HEK293T (cell line): ENCODE measurements at regions not wholly inside any gene's neighbourhood (a gene's known extent, or its start where the extent isn't known, plus 50 kb on each side); places are given as distances from the start of the nearest gene placed in this dataset.

ENCODE experiments used
- CTCF ChIA-PET: fragments of 350-600 bp; formaldehyde crosslinking; extraction: SDS; loops from one replicate; lab custom pipeline; 2021; ENCODE audit warnings: antibody characterized with exemption, inconsistent platforms; lab: Yijun Ruan, JAX
- POLR2A ChIA-PET: fragments of 350-600 bp; formaldehyde crosslinking; extraction: SDS; loops from one replicate; lab custom pipeline; 2020; ENCODE audit warnings: antibody characterized with exemption, inconsistent platforms; lab: Yijun Ruan, JAX
- DNase-seq: peaks from one replicate; pipeline ENCODE4 v3.0.0; 2012; ENCODE audit warnings: mixed read lengths; ENCODE audit errors: extremely low spot score
- ARNT ChIP-seq: fragments of 450-650 bp; IDR thresholded peaks from 2 replicates; pipeline ENCODE4 v1.6.1; 2017; ENCODE audit warnings: mild to moderate bottlenecking
- BHLHE40 ChIP-seq: fragments of 450-650 bp; IDR thresholded peaks from 2 replicates; pipeline ENCODE4 v1.6.1; 2016; ENCODE audit warnings: mild to moderate bottlenecking, moderate library complexity, borderline replicate concordance
- CTBP1 ChIP-seq: fragments of 450-650 bp; IDR thresholded peaks from 2 replicates; pipeline ENCODE4 v1.6.1; 2016; ENCODE audit warnings: borderline replicate concordance
- ELF4 ChIP-seq: fragments of 450-650 bp; IDR thresholded peaks from 2 replicates; pipeline ENCODE4 v1.6.1; 2017; ENCODE audit warnings: antibody characterized with exemption
- FOXA1 ChIP-seq: fragments of 450-650 bp; IDR thresholded peaks from 2 replicates; pipeline ENCODE4 v1.6.1; 2016; ENCODE audit warnings: mild to moderate bottlenecking
- FOXK2 ChIP-seq: fragments of 450-650 bp; IDR thresholded peaks from 2 replicates; pipeline ENCODE4 v1.6.1; 2016; ENCODE audit warnings: mild to moderate bottlenecking
- FOXM1 ChIP-seq: fragments of 450-650 bp; IDR thresholded peaks from 2 replicates; pipeline ENCODE4 v1.6.1; 2017; ENCODE audit warnings: mild to moderate bottlenecking, borderline replicate concordance
- HDGF ChIP-seq: fragments of 450-650 bp; IDR thresholded peaks from 2 replicates; pipeline ENCODE4 v1.6.1; 2017; ENCODE audit warnings: antibody characterized with exemption, borderline replicate concordance
- L3MBTL2 ChIP-seq: fragments of 450-650 bp; conservative IDR thresholded peaks from 2 replicates; pipeline ENCODE4 v1.6.1; 2016; ENCODE audit warnings: mild to moderate bottlenecking
- LEF1 ChIP-seq: fragments of 450-650 bp; IDR thresholded peaks from 2 replicates; pipeline ENCODE4 v1.6.1; 2017; ENCODE audit warnings: mild to moderate bottlenecking, borderline replicate concordance
- NFRKB ChIP-seq: fragments of 450-650 bp; IDR thresholded peaks from 2 replicates; pipeline ENCODE4 v1.6.1; 2016; ENCODE audit warnings: mild to moderate bottlenecking, moderate library complexity
- PKNOX1 ChIP-seq: fragments of 450-650 bp; IDR thresholded peaks from 2 replicates; pipeline ENCODE4 v1.6.1; 2016
- SP1 ChIP-seq: fragments of 450-650 bp; IDR thresholded peaks from 2 replicates; pipeline ENCODE4 v1.6.1; 2017
- SUZ12 ChIP-seq: fragments of 450-650 bp; IDR thresholded peaks from 2 replicates; pipeline ENCODE4 v1.6.1; 2016; ENCODE audit warnings: mild to moderate bottlenecking
- TARDBP ChIP-seq: fragments of 450-650 bp; IDR thresholded peaks from 2 replicates; pipeline ENCODE4 v1.6.1; 2016
- ZNF384 ChIP-seq: fragments of 450-650 bp; IDR thresholded peaks from 2 replicates; pipeline ENCODE4 v1.6.1; 2016

DNA sequence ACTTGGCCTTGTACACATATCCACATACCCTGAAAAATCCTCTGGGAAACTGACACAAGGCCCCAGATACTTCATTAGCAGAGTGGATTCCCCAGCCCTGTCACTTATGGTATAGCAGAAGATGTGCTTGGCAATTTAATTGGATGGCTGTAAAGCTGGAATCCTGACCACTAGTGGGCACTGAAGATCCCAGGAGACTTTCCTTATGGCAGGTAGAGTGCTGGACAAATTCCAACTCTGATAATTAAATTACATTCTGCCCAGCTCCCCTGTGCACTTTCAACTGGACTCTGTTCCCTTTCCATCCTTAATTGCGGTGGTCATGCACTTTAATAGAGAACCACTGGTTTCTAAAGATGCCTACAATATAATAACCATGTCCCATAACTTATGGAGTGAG is 119.8 kb downstream of the DCK start:
- peak; percentile 20 for DNase-seq
- TF ChIP-seq ZNF384 (no peak), BHLHE40 (no peak), ARNT (no peak), ELF4 (no peak), HDGF (no peak), NFRKB (no peak), LEF1 (no peak), FOXA1 (no peak), FOXK2 (no peak), FOXM1 (no peak), SP1 (no peak), TARDBP (no peak), SUZ12 (no peak), L3MBTL2 (no peak), PKNOX1 (no peak), CTBP1 (no peak)
- ChIA-PET POLR2A (no interaction called here), CTCF (interaction anchor here (0.6 kb wide), 1 partner anchor 13 kb away, joined by 5 read pairs; no protein-coding TSS in a partner anchor)

GRCh38 chr4:71120831-71121524 is 127.5 kb downstream of the DCK start:
- POLR2A ChIA-PET, result no interaction called here
- CTCF ChIA-PET, result no interaction called here
- TF ChIP-seq LEF1 (no peak), PKNOX1 (no peak), NFRKB (no peak), FOXK2 (no peak), TARDBP (no peak), CTBP1 (no peak), BHLHE40 (no peak), SP1 (no peak), FOXA1 (no peak), SUZ12 (no peak), ZNF384 (no peak), HDGF (no peak), ARNT (no peak), FOXM1 (no peak), L3MBTL2 (no peak), ELF4 (no peak)
- DNase-seq, result no peak

DNA sequence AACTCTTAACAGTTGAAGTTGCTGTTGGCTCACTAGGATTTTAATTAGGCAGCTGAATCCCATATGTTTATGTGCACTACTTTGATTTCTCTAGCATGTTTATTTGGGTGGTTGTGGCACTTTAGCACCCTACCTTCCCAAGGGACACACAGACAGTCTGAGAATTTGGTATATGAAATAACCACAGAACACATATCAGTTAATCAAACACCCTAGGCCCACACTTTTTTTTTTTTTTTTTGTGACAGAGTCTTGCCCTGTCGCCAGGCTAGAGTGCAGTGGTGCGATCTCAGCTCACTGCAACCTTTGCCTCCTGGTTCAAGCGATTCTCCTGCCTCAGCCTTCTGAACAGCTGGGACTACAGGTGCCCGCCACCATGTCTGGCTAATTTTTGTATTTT is 130.5 kb downstream of the DCK start:
- ChIA-PET POLR2A (no interaction called here), CTCF (no interaction called here)
- TF ChIP-seq HDGF (no peak), ZNF384 (no peak), BHLHE40 (no peak), SP1 (no peak), NFRKB (no peak), ARNT (no peak), FOXM1 (no peak), LEF1 (no peak), PKNOX1 (no peak), ELF4 (no peak), FOXA1 (no peak), CTBP1 (no peak), FOXK2 (no peak)
- DNase-seq, result no peak

GRCh38 chr4:71125137-71125536 is 131.7 kb downstream of the DCK start:
- TF ChIP-seq LEF1 (no peak), PKNOX1 (no peak), BHLHE40 (no peak), HDGF (no peak), FOXA1 (no peak), ARNT (no peak)
- ChIA-PET POLR2A (no interaction called here), CTCF (no interaction called here)
- DNase-seq, result no peak

DNA sequence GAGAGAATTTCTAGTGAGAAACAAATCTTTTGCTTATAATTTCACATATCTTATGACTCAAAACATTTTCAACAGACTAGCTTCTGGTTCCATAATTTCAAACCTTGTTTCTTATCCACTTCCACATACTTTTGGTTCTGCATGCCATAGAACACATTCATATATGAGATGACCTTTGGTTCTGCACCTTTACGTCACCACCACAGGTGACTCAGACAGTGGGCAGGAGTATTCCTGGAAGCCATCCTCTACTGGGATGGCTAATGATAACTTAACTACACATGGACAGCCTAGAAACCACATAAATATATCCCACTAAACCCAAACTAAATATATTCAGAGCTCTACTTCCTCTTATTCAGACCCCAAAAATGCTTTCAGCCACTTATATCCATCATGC is 133.3 kb downstream of the DCK start:
- POLR2A ChIA-PET, result no interaction called here
- CTCF ChIA-PET, result interaction anchor here (0.6 kb wide), 1 partner anchor 847 kb away, joined by 3 read pairs; no protein-coding TSS in a partner anchor
- DNase-seq, result no peak
- TF ChIP-seq SP1 (no peak), ZNF384 (no peak), CTBP1 (no peak), BHLHE40 (no peak), LEF1 (no peak), FOXA1 (no peak), ARNT (no peak), ELF4 (no peak), L3MBTL2 (no peak), PKNOX1 (no peak), NFRKB (no peak), FOXM1 (no peak), HDGF (no peak), TARDBP (no peak), FOXK2 (no peak), SUZ12 (no peak)
